NCI-H2196 treated with DMSO at 0.1 percent for 48 hours (cell line): ENCODE measurements at regions not wholly inside any gene's neighbourhood (a gene's known extent, or its start where the extent isn't known, plus 50 kb on each side); places are given as distances from the start of the nearest gene placed in this dataset.
"Not testable (repeated sequence)": the region's sequence is repeated elsewhere in the genome, so short reads cannot be mapped to it uniquely, and the experiment has no call there.

Experiments used
- DNase-seq: peaks from one replicate; lab custom pipeline; 2025; ENCODE audit not compliant: unreplicated experiment; lab: John Stamatoyannopoulos, UW

- no peak for DNase-seq
These were observed 292.1 kb upstream of the PMFBP1 start for GRCh38 chr16:72464052-72464451.

GRCh38 chr16:72458035-72458434 lies 286.1 kb upstream of the PMFBP1 start:
- no peak for DNase-seq

- DNase-seq: no peak
These were observed 285.4 kb upstream of the PMFBP1 start for GRCh38 chr16:72457243-72457940.

- DNase-seq: no peak
These were observed 284.0 kb upstream of the PMFBP1 start for GRCh38 chr16:72455743-72456659.

- not testable (repeated sequence) for DNase-seq
These were observed 281.9 kb upstream of the PMFBP1 start for GRCh38 chr16:72453856-72454255.

GRCh38 chr16:72444696-72445095 lies 272.7 kb upstream of the PMFBP1 start:
- DNase-seq: no peak

GRCh38 chr16:72443809-72444208 lies 271.9 kb upstream of the PMFBP1 start:
- no peak for DNase-seq

GRCh38 chr16:72442385-72443158 lies 270.6 kb upstream of the PMFBP1 start:
- no peak for DNase-seq

GRCh38 chr16:72437891-72438290 lies 265.9 kb upstream of the PMFBP1 start:
- no peak for DNase-seq

GRCh38 chr16:72434159-72434558 lies 262.2 kb upstream of the PMFBP1 start:
- DNase-seq: no peak

- DNase-seq: no peak
These were observed 258.2 kb upstream of the PMFBP1 start for GRCh38 chr16:72430121-72430520.

- no peak for DNase-seq
These were observed 257.7 kb upstream of the PMFBP1 start for GRCh38 chr16:72429671-72430081.

- DNase-seq: no peak
These were observed 256.9 kb upstream of the PMFBP1 start for GRCh38 chr16:72428681-72429376.

GRCh38 chr16:72427783-72428331 lies 255.9 kb upstream of the PMFBP1 start:
- DNase-seq: no peak

- no peak for DNase-seq
These were observed 255.3 kb upstream of the PMFBP1 start for GRCh38 chr16:72427051-72427782.

GRCh38 chr16:72426386-72426785 lies 254.4 kb upstream of the PMFBP1 start:
- DNase-seq: no peak

GRCh38 chr16:72425571-72426341 lies 253.8 kb upstream of the PMFBP1 start:
- DNase-seq: no peak

GRCh38 chr16:72424757-72425156 lies 252.8 kb upstream of the PMFBP1 start:
- DNase-seq: no peak

- no peak for DNase-seq
These were observed 250.4 kb upstream of the PMFBP1 start for GRCh38 chr16:72422308-72422897.
